Hepatocyte (in vitro differentiated cells): ENCODE measurements at regions not wholly inside any gene's neighbourhood (a gene's known extent, or its start where the extent isn't known, plus 50 kb on each side); places are given as distances from the start of the nearest gene placed in this dataset.

Experiments
- CTCF ChIP-seq: fragments of 200-600 bp; sonication (generic); IDR thresholded peaks from 2 replicates; pipeline ENCODE4 v1.5.1; 2016; ENCODE audit warnings: antibody characterized with exemption, mild to moderate bottlenecking; ENCODE audit not compliant: poor library complexity
- EZH2 ChIP-seq: fragments of 200-600 bp; sonication (generic); IDR thresholded peaks from 2 replicates; pipeline ENCODE4 v1.6.1; 2016; ENCODE audit warnings: antibody characterized with exemption, mild to moderate bottlenecking, borderline replicate concordance

DNA sequence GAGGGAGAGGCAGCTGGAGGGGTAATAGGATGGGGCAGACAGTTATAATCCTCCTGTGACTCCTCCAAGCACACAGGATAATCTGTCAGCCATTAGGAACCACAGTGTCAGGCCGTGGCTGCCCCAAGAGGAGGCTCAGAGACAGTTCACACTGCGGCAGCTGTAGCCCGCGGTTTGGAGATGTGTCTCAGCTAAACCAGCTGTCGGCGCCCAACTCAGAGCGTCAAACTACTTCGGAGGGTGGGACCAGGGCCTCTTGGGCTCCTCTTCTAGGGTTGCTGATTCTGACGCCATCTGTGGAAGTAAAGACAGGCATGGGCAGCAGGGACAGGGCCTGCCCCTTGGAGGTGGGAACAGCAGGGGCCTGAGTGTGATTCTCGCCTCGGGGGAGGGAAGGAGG is 309.8 kb downstream of the CDC5L start:
- no peak for TF ChIP-seq CTCF
- no peak for TF ChIP-seq EZH2
